NCI-H82 treated with DMSO at 0.1 percent for 48 hours (cell line): ENCODE measurements at regions not wholly inside any gene's neighbourhood (a gene's known extent, or its start where the extent isn't known, plus 50 kb on each side); places are given as distances from the start of the nearest gene placed in this dataset.

Experiments
- DNase-seq: peaks from one replicate; lab custom pipeline; 2025; ENCODE audit not compliant: unreplicated experiment; lab: John Stamatoyannopoulos, UW

DNA sequence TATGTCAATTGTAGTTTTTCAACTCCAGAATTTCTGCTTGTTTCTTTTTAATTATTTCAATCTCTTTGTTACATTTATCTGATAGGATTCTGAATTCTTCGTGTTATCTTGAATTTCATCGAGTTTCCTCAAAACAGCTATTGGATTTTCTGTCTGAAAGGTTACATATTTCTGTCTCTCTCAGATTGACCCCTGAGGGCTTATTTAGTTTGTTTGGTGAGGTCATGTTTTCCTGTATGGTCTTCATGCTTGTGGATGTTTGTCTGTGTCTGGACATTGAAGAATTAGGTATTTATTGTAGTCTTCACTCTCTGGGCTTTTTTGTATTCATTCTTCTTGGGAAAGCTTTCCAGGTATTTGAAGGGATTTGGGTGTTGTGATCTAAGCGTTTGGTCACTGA, 85.6 kb downstream of the SNAPC1 start:
- no peak for DNase-seq

DNA sequence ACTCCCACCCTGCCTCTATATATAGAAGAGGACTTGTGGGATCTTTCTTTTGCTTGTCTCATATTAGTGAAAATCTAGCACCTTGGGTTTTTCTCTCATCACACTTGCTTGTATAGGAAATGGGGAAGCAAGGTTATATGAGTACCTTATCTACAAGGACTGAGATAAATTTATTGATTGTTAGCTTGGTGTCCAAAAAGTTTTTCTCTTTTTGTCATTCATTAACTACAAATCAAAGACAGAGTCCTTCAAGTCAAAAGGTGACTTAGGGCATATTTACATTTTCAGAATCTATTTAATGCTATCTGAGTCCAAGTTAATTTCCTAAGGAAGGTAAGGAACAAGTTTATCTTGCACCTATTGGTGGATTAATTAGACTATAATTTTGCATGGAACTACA, 92.7 kb downstream of the SNAPC1 start:
- DNase-seq = no peak

DNA sequence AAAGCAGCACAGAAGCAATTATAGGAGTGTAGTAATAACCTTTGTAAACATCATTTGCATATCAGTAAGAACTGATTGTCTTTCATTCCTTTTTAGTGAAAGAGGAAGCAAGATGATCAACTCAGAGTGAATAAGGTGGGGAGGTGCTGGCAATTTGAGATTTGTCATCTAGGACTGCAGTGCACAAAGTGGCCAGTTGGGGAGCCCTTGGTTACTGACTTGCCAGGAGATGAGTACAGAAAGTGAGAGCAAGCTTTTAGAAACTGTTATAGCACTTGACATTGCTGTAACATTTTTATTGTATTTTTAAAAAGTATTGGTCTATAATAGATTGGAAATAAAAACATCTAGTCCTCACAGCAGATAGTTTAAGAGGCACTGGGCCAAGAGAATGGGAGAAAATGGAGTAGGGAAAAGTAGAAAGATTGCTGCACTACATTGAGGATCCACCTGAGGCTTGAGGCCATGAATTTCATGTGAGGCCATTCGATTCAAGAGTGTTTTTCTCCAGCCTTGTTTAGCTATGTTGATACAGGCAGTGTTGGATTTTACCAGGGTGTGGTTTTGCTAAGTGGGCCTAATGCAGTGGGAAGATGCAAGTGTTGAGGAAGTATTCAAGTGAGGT, 98.2 kb downstream of the SNAPC1 start:
- DNase-seq = no peak

DNA sequence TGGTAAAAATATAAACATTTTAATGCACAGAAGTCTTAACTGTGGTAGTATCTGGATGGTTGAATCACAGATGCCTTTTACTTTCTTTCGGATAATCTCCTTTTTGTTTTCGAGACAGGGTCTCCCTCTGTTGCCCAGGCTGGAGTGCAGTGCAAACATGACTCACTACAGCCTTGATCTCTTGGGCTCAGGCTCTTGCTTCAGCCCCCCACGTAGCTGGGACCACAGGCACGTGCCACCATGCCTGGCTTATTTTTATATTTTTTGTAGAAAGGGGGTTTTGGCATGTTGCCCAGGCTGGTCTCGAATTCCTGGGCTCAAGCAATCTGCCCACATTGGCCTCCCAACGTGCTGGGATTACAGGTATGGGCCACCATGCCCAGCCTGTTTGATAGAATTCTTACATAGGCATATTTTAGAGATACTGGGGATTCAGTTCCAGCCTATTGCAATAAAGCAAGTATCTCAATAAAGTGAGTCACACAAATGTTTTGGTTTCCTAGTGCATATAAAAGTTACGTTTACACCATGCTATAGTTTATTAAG, 99.2 kb downstream of the SNAPC1 start:
- DNase-seq = no peak

DNA sequence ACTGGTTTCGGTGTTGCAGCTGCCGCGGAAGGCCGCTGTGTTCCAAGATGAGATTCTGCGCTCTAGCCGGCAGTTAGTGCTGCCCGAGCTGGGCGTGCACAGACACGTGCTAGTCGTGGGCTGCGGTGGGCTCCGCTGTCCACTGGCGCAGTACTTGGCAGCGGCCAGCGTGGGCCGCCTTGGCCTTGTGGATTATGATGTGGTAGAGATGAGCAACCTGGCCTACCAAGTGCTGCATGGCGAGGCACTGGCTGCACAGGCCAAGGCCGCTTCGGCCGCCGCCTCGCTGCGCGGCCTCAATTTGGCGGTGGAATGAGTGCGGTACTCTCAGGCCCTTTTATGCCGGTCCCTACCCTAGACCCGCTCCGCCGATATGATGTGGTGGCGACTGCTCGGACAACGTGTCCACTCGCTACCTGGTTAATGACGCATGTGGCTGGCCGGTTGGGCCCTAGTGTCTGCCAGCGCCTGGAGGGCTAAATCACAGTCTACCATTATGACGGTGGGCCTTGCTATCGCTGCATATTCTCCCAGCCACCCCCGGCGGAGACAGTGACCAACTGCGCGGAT, 102.2 kb downstream of the SNAPC1 start:
- DNase-seq = no peak

DNA sequence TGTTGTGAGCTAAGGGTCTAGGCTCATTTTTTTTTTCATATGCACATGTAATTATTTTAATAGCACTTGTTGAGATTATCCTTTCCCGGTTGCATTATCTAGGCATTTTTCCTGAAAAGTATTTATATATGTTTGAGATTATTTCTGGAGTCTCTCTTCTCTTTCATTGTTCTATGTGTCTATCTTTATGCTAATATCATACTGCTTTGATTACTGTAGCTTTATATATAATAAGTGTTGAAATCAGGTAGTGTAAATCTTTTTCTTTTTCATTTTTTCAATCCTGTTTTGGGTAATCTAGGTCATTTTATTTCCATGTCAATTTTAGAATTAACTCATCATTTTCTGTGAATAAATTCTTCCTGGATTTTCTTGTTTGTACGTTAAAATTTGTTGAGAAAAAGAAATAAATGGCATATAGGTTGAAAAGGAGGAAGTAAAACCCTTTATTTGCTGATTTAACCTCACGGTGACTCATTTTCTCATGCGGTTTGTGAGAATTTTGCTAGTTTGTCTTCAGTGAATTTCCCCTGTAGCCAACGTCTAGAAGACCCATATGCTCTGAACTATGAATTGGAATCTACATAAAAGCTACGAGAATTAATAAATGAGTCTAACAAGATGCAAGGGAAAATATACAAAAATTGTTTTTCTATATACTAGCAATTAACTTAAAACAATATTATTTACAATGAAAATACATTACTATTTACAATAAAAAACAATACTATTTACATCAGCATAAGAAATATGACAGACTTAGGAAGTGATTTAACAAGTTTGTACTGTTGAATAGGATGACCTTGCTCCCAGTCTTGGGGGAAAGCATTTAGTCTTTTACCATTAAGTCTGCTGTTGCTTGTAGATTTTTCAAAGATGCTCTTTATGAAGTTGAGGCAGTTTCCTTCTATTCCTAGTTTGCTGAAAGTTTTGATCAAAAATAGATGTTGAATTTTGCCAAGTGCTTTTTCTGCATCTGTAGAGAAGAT, 105.0 kb downstream of the SNAPC1 start:
- DNase-seq = no peak

DNA sequence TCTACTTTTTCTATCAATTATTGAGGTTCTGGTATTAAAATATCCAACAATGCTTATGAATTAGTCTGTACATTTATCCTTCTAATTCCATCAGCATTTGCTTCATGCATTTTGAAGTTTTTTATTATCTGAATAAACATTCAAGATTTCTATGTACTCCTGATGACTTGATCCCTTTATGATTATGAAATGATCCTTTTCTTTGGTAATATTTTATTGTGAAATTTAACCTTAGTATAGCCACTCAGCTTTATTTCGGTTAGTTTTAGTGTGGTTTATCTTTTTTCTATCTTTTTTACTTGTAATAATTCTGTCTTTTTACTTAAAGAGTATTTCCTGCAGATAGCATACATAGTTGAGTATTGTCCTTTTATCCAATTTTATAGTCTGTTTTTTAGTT, 106.6 kb downstream of the SNAPC1 start:
- no peak for DNase-seq

DNA sequence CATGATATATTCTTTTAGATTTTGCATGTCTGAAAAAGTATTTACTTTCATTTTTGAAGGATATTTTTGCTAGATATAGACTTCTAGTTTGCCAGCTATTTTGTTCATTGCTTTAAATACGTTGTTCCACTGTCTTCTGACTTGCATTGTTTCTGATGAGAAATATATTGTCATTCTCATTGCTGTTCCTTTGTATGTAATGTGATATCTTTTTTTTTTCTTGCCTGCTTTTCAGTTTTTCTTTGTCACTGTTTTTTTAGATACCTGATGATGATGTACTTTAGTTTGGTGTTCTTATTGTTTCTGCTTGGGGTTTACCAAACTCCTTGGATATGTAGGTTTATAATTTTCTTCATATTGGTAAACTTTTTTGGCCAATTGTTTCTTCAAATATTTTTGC, 107.9 kb downstream of the SNAPC1 start:
- no peak for DNase-seq

DNA sequence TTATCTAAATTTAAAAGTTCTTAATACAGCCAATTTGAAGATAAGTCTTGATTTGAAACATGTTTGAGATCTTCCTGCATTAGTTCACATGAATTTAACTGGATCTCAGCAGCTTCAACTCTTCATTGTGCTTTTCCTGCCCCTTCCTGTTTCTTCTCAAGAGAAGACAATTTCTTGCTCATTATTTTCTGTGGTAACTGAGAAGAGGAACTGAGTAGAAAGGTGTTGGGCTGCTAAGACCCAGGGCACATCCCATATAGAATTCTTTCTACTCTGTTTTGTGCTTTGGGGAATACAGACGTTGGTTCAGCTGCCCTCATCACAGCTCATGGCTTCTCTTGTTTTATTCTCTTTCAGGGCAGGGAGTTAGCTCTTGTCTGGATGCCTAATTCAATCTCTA, 110.2 kb downstream of the SNAPC1 start:
- no peak for DNase-seq

DNA sequence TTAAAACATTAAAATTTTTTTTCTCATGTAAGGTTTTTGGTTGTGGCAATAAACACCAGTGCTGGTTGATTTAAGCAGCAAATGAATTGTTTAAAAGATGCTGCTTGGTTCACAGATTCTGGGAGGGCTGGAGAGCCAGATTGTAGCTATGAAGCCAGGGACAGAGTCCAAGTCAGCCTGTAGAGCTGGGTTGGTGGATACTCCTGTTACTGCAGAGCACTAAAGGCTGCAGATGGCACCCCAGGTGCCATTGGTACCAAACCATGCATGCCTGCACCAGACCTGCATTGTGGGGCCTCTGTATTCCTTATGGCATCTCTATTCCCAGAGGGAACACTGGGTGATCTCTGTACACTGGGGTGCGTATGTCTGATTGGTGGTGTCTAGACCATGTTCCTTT, 113.3 kb downstream of the SNAPC1 start:
- no peak for DNase-seq

DNA sequence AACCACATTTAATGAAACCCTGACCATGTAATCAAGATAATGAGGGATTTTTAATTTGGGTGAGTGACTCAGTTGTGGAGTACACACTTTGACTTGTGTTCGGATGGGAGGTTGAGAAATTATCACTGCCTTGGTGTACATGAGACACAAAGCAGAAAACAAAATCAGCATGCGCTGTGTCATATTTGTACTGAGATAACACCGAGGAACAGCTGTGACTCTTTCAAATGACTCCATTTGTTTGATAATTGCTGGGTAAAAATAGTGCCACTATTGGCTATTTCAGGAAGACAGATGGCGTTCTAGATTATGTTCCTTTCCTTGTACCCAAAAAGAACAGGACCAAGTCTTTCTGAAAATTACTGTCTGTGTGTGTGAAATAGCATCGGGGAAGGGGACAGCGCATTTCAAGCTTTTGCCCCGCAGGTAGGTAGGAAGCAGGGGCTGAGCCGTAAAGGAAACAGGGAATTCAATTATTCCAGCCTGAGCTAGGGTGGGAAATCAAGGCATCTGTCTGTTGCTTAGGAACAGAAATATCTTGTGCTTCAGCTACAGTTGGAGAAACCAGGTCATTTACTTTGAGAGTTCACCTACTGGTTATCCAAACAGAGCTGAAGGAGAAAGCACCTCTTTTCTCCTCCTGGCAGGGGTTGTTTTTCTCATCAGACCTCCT, 114.3 kb downstream of the SNAPC1 start:
- no peak for DNase-seq

DNA sequence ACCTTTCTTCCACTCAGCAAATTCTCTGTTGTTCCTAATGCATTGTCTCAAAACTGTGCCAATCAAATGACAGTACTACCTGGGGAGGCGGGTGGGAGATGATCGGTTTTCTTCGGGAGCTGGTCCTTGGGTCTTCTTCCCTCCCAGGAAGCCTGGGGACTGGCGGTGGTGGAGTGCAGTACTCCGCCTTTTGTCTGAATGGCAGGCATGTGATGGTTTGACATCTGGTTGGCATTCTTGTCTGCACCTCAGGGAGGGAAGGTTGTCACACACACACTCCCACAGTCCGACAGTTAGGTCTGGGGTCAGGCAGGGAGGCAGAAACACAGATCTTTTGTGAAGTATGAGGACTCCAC, 114.8 kb downstream of the SNAPC1 start:
- no peak for DNase-seq

DNA sequence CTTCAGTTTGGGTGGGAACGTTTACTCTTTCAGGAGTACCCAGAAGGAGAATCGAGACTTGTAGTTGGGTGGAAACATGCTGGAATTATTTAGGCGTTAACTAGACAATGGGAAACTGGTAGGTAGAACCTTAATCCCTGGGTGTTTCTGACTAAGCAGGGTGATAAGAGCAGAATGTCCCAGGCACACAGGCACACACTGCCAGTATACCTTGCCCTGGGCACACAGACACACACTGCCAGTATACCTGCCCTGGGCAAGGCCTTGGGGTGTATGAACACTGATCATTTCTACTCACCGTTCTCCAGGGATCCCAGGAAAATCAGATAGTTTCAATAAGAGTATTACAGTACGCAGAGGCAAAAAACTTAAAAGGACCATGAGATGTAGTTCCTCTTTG, 115.5 kb downstream of the SNAPC1 start:
- no peak for DNase-seq

DNA sequence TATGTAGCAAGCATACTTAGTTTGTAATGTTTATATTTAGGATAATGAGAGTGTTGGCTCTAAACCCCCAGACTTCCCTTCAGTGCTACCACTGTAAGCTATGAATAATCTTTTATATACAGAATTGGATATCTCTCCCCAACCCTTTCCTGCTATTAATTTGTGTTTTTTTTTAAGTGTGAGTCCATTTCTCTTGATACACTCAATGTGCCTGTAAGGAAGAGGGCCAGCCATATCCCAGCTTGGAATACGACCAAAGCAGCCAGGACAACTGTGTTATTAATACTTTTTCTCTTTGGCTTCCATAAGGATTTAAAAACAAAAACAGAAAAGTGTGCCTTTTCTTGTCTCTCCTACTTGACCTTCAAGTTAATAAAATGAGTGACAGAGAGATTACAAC, 116.7 kb downstream of the SNAPC1 start:
- DNase-seq = no peak

DNA sequence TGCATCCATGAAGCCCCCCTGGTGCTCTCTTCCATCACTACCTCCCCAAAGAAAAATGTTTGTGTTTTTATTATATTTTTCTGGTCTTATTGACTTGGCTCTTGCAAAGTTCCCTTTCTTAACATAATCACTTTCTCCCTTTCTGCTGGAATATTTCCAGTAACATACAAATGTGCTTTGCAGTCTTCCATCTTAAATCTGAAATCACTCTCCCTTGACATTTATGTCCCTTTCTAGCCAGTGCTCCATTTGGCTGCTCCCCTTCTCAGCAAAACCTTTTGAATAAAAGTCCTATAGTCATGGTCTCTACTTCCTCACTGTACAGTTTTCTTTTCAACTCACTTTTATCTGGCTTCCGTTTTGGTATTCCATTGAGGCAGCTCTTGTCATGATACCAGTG, 118.8 kb downstream of the SNAPC1 start:
- DNase-seq = no peak

DNA sequence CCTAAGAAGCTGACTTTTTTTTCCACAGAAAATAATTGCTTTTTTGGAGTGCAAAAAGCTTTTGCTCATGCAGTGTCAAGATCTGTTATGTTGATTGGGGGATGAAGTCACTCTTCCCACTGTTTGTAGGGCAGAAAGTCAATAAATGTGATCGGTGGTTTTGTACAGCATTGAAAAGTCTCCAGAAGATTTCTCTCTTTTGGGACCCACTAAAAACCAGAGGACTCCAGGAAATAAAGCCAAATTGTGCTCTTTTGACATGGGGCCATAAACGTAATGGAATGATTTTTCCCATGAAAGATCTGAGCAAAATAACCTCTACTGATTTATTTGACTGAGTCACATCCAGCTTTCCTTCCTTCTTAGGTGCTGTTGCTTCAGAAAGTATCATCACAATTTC, 122.5 kb downstream of the SNAPC1 start:
- no peak for DNase-seq

DNA sequence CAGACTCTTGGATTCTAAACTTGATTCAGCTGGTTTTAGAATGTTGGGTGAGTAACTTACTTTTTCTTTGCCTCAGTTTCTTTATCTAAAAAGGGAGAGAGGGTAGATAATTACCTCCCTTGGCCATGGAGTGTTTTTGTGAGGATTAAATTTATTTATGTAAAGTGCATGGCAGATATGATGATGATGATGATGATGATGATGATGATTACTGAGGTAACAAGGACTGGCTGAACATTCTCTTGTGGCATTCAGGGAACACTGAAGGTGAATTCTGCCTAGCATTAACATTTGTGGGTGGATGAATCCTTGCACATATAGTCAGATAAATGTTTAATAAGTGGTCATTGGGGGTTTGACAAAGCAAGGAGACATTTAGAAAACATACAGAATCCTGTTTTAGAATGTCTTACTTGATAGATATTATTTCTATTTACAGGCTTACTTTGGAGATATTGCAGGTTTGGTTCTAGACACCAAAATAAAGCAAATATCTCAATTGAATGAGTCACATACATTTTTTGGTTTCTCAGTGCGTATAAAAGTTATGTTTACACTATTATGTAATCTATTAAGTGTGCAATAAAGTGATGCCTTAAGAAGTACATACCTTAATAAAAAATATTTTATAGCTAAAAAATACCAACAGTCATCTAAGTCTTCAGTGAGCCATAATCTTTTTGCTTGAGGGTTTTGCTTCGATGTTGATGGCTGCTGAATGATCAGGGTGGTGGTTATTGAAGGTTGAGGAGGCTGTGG, 123.2 kb downstream of the SNAPC1 start:
- no peak for DNase-seq

DNA sequence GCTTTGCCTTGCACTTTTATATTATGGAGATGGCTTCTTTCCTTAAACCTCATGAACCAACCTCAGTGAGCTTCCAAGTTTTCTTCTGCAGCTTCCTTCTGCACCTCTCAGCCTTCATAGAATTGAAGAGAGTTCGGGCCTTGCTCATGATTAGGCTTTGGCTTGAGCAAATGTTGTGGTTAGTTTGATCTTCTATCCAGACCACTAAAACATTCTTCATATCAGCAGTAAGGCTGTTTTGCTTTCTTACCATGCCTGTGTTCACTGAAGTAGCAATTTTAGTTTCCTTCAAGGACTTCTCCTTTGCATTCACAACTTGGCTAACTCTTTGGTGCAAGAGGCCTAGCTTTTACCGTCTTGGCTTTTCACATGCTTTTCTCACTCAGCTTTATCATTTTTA, 125.4 kb downstream of the SNAPC1 start:
- DNase-seq = no peak

DNA sequence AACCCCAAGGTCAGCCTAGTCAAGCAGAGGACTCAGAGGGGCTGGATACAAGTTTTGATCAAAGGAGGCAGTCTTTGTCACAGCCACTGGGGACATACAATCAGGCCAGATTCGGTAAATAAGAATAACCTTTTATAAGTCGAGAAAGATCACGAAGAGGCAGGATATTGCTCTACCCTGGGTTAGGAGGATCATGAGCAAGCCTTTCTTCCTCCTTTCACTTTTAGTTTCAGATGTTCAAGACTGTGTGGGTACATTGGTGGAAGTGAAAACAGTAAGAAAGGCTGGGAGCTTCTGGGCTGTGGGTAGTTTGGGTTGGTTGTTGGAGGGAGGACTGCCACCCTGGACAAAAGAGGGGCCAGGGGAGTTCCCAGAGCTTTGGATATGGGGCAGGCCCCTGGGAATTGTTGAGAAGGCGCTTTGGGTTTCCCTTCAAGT, 127.7 kb downstream of the SNAPC1 start:
- DNase-seq = no peak

DNA sequence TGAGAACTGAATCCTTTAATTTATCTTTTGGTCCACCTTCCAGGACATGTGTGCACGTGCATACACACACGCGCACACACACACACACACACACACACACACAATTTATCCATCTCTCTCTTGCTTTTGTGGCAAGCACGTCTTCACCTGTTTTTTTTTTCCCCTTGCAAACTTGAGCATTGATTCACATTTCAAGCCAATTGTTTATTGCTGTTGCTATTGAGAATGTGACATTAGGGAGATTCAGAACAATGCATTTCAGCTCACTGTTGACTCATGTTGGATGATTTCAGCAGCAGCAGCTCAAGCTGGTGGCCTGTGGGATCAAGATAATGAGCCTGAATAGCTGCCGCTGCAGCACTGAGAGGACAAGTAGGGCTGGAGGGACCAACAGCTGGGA, 128.9 kb downstream of the SNAPC1 start:
- no peak for DNase-seq

DNA sequence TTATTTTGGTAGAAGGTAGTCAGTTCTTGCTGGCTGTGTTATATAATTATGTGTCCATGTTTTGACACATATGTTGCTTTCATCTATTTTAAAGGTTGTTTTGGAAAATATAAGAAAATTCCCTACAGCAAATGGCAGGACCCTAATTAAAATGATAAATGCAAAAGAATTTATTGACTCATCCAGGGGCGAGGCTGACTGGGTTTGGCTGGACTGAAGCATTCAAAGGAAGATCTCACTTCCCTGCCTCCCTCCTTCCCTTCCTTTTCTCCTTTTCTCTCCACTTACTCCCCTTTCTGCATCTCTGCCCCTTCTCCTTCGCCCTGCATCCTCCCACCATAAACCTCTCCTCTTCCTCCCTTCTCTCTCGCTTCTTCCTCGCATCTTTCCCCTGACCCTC, 129.6 kb downstream of the SNAPC1 start:
- no peak for DNase-seq
